Panc1 (cell line): ENCODE measurements at regions not wholly inside any gene's neighbourhood (a gene's known extent, or its start where the extent isn't known, plus 50 kb on each side); places are given as distances from the start of the nearest gene placed in this dataset.

Experiments used
- POLR2AphosphoS5 ChIP-seq: IDR thresholded peaks from 2 replicates; pipeline ENCODE4 v1.6.1; 2012; ENCODE audit warnings: mild to moderate bottlenecking, low read depth, low read length, moderate library complexity
- SIN3A ChIP-seq: IDR thresholded peaks from 2 replicates; pipeline ENCODE4 v1.6.1; 2012; ENCODE audit warnings: low read depth, mild to moderate bottlenecking, low read length, moderate library complexity, borderline replicate concordance; ENCODE audit not compliant: insufficient read depth
- TCF7L2 ChIP-seq: IDR thresholded peaks from 2 replicates; pipeline ENCODE4 v1.6.1; 2011; ENCODE audit warnings: mild to moderate bottlenecking, low read depth, low read length, inconsistent platforms
- TF ChIP-seq, protein P1 (sequence below): fragments of 450-650 bp; IDR thresholded peaks from 2 replicates; pipeline ENCODE4 v1.5.1; 2017; ENCODE audit warnings: mild to moderate bottlenecking
- TF ChIP-seq, protein P2 (sequence below), 2 experiments: IDR thresholded peaks; 2 replicates each; pipeline ENCODE4 v1.6.1; 2011 to 2012; ENCODE audit warnings: low read depth in 2 of 2, control low read depth in 1 of 2, low read length in 1 of 2, mild to moderate bottlenecking in 1 of 2, moderate library complexity in 1 of 2; ENCODE audit not compliant: insufficient read depth in 1 of 2

GRCh38 chr5:108461628-108462367, 79.9 kb upstream of the FBXL17 start:
- TF ChIP-seq, protein P1, sequence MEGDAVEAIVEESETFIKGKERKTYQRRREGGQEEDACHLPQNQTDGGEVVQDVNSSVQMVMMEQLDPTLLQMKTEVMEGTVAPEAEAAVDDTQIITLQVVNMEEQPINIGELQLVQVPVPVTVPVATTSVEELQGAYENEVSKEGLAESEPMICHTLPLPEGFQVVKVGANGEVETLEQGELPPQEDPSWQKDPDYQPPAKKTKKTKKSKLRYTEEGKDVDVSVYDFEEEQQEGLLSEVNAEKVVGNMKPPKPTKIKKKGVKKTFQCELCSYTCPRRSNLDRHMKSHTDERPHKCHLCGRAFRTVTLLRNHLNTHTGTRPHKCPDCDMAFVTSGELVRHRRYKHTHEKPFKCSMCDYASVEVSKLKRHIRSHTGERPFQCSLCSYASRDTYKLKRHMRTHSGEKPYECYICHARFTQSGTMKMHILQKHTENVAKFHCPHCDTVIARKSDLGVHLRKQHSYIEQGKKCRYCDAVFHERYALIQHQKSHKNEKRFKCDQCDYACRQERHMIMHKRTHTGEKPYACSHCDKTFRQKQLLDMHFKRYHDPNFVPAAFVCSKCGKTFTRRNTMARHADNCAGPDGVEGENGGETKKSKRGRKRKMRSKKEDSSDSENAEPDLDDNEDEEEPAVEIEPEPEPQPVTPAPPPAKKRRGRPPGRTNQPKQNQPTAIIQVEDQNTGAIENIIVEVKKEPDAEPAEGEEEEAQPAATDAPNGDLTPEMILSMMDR = no peak
- no peak for TF ChIP-seq POLR2AphosphoS5
- no peak for TF ChIP-seq TCF7L2
- no peak for TF ChIP-seq SIN3A
- TF ChIP-seq, protein P2, sequence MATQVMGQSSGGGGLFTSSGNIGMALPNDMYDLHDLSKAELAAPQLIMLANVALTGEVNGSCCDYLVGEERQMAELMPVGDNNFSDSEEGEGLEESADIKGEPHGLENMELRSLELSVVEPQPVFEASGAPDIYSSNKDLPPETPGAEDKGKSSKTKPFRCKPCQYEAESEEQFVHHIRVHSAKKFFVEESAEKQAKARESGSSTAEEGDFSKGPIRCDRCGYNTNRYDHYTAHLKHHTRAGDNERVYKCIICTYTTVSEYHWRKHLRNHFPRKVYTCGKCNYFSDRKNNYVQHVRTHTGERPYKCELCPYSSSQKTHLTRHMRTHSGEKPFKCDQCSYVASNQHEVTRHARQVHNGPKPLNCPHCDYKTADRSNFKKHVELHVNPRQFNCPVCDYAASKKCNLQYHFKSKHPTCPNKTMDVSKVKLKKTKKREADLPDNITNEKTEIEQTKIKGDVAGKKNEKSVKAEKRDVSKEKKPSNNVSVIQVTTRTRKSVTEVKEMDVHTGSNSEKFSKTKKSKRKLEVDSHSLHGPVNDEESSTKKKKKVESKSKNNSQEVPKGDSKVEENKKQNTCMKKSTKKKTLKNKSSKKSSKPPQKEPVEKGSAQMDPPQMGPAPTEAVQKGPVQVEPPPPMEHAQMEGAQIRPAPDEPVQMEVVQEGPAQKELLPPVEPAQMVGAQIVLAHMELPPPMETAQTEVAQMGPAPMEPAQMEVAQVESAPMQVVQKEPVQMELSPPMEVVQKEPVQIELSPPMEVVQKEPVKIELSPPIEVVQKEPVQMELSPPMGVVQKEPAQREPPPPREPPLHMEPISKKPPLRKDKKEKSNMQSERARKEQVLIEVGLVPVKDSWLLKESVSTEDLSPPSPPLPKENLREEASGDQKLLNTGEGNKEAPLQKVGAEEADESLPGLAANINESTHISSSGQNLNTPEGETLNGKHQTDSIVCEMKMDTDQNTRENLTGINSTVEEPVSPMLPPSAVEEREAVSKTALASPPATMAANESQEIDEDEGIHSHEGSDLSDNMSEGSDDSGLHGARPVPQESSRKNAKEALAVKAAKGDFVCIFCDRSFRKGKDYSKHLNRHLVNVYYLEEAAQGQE (IDR thresholded peaks at IDR 0.05; ENCODE audit: insufficient read depth in 1 of 2, low read depth in 2 of 2, low read length in 1 of 2) = no peak
